GM12864 (cell line): ENCODE measurements at regions not wholly inside any gene's neighbourhood (a gene's known extent, or its start where the extent isn't known, plus 50 kb on each side); places are given as distances from the start of the nearest gene placed in this dataset.

ENCODE experiments used
- DNase-seq: peaks from one replicate; pipeline ENCODE4 v3.0.0-alpha.2; 2011; ENCODE audit warnings: low read depth
- H3K4me3 ChIP-seq: 2 replicates; pipeline ENCODE4 v1.5.1; 2011; ENCODE audit warnings: mild to moderate bottlenecking, low read depth, low read length, control low read depth
- CTCF ChIP-seq: IDR thresholded peaks from 2 replicates; pipeline ENCODE4 v1.5.1; 2011; ENCODE audit warnings: low read depth, mild to moderate bottlenecking, moderate library complexity, low read length, control low read depth, inconsistent platforms; ENCODE audit errors: missing control alignments

GRCh38 chr6:48744948-48745347 lies 634.0 kb upstream of the PTCHD4 start:
- no peak for DNase-seq
- no peak for TF ChIP-seq CTCF

GRCh38 chr6:48743738-48744137 lies 632.7 kb upstream of the PTCHD4 start:
- no peak for TF ChIP-seq CTCF
- no peak overlapping the region for H3K4me3 ChIP-seq
- no peak for DNase-seq

More at GRCh38 chr6:48744948-48745347, 634.0 kb upstream of the PTCHD4 start:
- no peak overlapping the region for H3K4me3 ChIP-seq

- no peak overlapping the region for H3K4me3 ChIP-seq
- DNase-seq = no peak
- TF ChIP-seq CTCF = no peak
Observed at GRCh38 chr6:48736501-48737206, 625.7 kb upstream of the PTCHD4 start.

- H3K4me3 ChIP-seq = no peak overlapping the region
- no peak for DNase-seq
- TF ChIP-seq CTCF = no peak
Observed at GRCh38 chr6:48735846-48736245, 624.8 kb upstream of the PTCHD4 start.

GRCh38 chr6:48733581-48733980 lies 622.6 kb upstream of the PTCHD4 start:
- no peak overlapping the region for H3K4me3 ChIP-seq
- no peak for DNase-seq

GRCh38 chr6:48714699-48715098 lies 603.7 kb upstream of the PTCHD4 start:
- TF ChIP-seq CTCF = no peak
- no peak overlapping the region for H3K4me3 ChIP-seq
- no peak for DNase-seq

More at GRCh38 chr6:48733581-48733980, 622.6 kb upstream of the PTCHD4 start:
- no peak for TF ChIP-seq CTCF

GRCh38 chr6:48714250-48714649 lies 603.3 kb upstream of the PTCHD4 start:
- DNase-seq = no peak
- no peak for TF ChIP-seq CTCF

More at GRCh38 chr6:48714250-48714649, 603.3 kb upstream of the PTCHD4 start:
- no peak overlapping the region for H3K4me3 ChIP-seq
